Stomach (tissue), 8 donors: ENCODE measurements at regions not wholly inside any gene's neighbourhood (a gene's known extent, or its start where the extent isn't known, plus 50 kb on each side); places are given as distances from the start of the nearest gene placed in this dataset.

Experiments used
- DNase-seq, 2 donors: peaks; one replicate each; pipeline versions ENCODE4 v3.0.0 to v3.0.0-alpha.2; 2013 to 2019
- H3K27ac ChIP-seq, 5 donors: fragments of 200-600 bp in 4 of 5; sonication (generic) in 4 of 5; one replicate each; pipeline ENCODE4 v1.5.1; 2013 to 2019; ENCODE audit warnings: mild to moderate bottlenecking in 1 of 5, moderate library complexity in 1 of 5
- H3K27me3 ChIP-seq, 3 donors: fragments of 200-600 bp; sonication (generic); one replicate each; pipeline ENCODE4 v1.5.1; 2017 to 2019; ENCODE audit warnings: mixed run types in 1 of 3
- H3K36me3 ChIP-seq, 4 donors: fragments of 200-600 bp; sonication (generic); 1 replicate in 3 of 4; 2 replicates in 1 of 4; pipeline ENCODE4 v1.5.1; 2016 to 2019
- H3K4me1 ChIP-seq, 4 donors: fragments of 200-600 bp; sonication (generic); one replicate each; pipeline ENCODE4 v1.5.1; 2016 to 2019
- H3K4me3 ChIP-seq, 4 donors: fragments of 200-600 bp; sonication (generic) in 3 of 4; one replicate each; pipeline ENCODE4 v1.5.1; 2016 to 2019; ENCODE audit warnings: mild to moderate bottlenecking in 1 of 4
- H3K9me3 ChIP-seq, 4 donors: fragments of 200-600 bp; sonication (generic); one replicate each; pipeline ENCODE4 v1.5.1; 2016 to 2019
- CTCF ChIP-seq, 7 experiments: fragments of 450-650 bp in 4 of 7; fragments of 200-600 bp in 3 of 7; sonication (generic) in 3 of 7; IDR thresholded peaks; one replicate each; pipeline ENCODE4 v1.5.1; 2016 to 2019; ENCODE audit warnings: antibody characterized with exemption in 7 of 7, control low read depth in 2 of 7, mild to moderate bottlenecking in 1 of 7
- EP300 ChIP-seq: sonication (generic); formaldehyde crosslinking; IDR thresholded peaks from one replicate; pipeline ENCODE4 v1.6.1; 2017; ENCODE audit warnings: antibody characterized with exemption
- POLR2A ChIP-seq, 4 donors: fragments of 450-650 bp; IDR thresholded peaks; one replicate each; pipeline ENCODE4 v1.6.1; 2016; ENCODE audit warnings: antibody characterized with exemption in 4 of 4, control low read depth in 2 of 4, mild to moderate bottlenecking in 1 of 4, moderate library complexity in 1 of 4
- POLR2AphosphoS5 ChIP-seq, 3 donors: sonication (generic); formaldehyde crosslinking; IDR thresholded peaks; one replicate each; pipeline ENCODE4 v1.6.1; 2016; ENCODE audit warnings: antibody characterized with exemption in 3 of 3
- WGBS, 5 donors: extraction: QIAGEN DNeasy Blood & Tissue Kit in 3 of 5; methylation state at CpG; one replicate each; pipeline versions ENCODE4 v1.1.5 to v1.1.7; 2013 to 2018; 5-methylcytosine and 5-hydroxymethylcytosine counted together
- intact Hi-C: fragments of 100-400 bp; cut with DNase I; formaldehyde crosslinking; loops from one replicate; pipeline ENCODE4 v1.15.1; 2023; ENCODE audit warnings: low total_unique reads
- donor health status: healthy with polysubstance abuse.
- donor health status: Bipolar disorder and iron deficiency.
- donor health status: healthy.

- Histone ChIP-seq H3K27me3 (no peaks in the 10 kb centered on the region), H3K36me3 (no peaks in the 10 kb centered on the region), H3K9me3 (no peaks in the 10 kb centered on the region), H3K4me3 (no peak overlapping the region), H3K27ac (no peak overlapping the region), H3K4me1 (no peaks in the 10 kb centered on the region)
- TF ChIP-seq POLR2A (IDR thresholded peaks at IDR 0.05) (no peak), EP300 (no peak), CTCF (IDR thresholded peaks at IDR 0.05) (no peak), POLR2AphosphoS5 (IDR thresholded peaks at IDR 0.05) (no peak)
- intact Hi-C loops: no loop called here
- WGBS, 5 donors: 33 to 51% (median 43%) methylated on average over 2 of the region's 2 CpGs
- no peak for DNase-seq
Measured at GRCh38 chr13:97526556-97526955, 92.6 kb downstream of the RAP2A start.

- Histone ChIP-seq H3K4me1 (no peaks in the 10 kb centered on the region), H3K27ac (no peak overlapping the region), H3K9me3 (no peaks in the 10 kb centered on the region), H3K36me3 (no peaks in the 10 kb centered on the region), H3K27me3 (no peaks in the 10 kb centered on the region), H3K4me3 (no peak overlapping the region)
- intact Hi-C loops: no loop called here
- no peak for DNase-seq
- TF ChIP-seq CTCF (IDR thresholded peaks at IDR 0.05) (no peak), POLR2AphosphoS5 (IDR thresholded peaks at IDR 0.05) (no peak), EP300 (no peak), POLR2A (IDR thresholded peaks at IDR 0.05) (no peak)
- WGBS, 5 donors: 62 to 94% (median 91%) methylated on average over 1 of the region's 1 CpG
Measured at GRCh38 chr13:97528518-97528917, 94.5 kb downstream of the RAP2A start.

GRCh38 chr13:97534540-97534939 is 100.6 kb downstream of the RAP2A start:
- Histone ChIP-seq H3K4me3 (no peak overlapping the region), H3K9me3 (no peaks in the 10 kb centered on the region), H3K27me3 (no peaks in the 10 kb centered on the region), H3K36me3 (no peaks in the 10 kb centered on the region), H3K4me1 (no peaks in the 10 kb centered on the region), H3K27ac (no peak overlapping the region)
- intact Hi-C loops: no loop called here
- no peak for DNase-seq
- TF ChIP-seq CTCF (IDR thresholded peaks at IDR 0.05): no peak
- TF ChIP-seq POLR2A (IDR thresholded peaks at IDR 0.05): no peak
- TF ChIP-seq POLR2AphosphoS5 (IDR thresholded peaks at IDR 0.05): no peak
- no peak for TF ChIP-seq EP300

- Histone ChIP-seq H3K9me3 (no peaks in the 10 kb centered on the region), H3K27ac (no peak overlapping the region), H3K27me3 (no peaks in the 10 kb centered on the region), H3K4me1 (no peaks in the 10 kb centered on the region), H3K36me3 (no peaks in the 10 kb centered on the region), H3K4me3 (no peak overlapping the region)
- no peak for DNase-seq
- 33 to 68% (median 58%) methylated on average over 1 of the region's 1 CpG for WGBS, 5 donors
- TF ChIP-seq CTCF (IDR thresholded peaks at IDR 0.05) (no peak), POLR2A (IDR thresholded peaks at IDR 0.05) (no peak), EP300 (no peak), POLR2AphosphoS5 (IDR thresholded peaks at IDR 0.05) (no peak)
- intact Hi-C loops: no loop called here
Measured at GRCh38 chr13:97535614-97536013, 101.6 kb downstream of the RAP2A start.
